K562 (cell line): ENCODE measurements at regions not wholly inside any gene's neighbourhood (a gene's known extent, or its start where the extent isn't known, plus 50 kb on each side); places are given as distances from the start of the nearest gene placed in this dataset.

ENCODE experiments used
- CBX3 ChIP-seq, 2 experiments: IDR thresholded peaks; 1 replicate in 1 of 2; 2 replicates in 1 of 2; pipeline ENCODE4 v1.6.1; 2012; ENCODE audit warnings: inconsistent platforms in 2 of 2, low read length in 2 of 2, borderline replicate concordance in 1 of 2, control low read depth in 1 of 2
- E2F8 ChIP-seq: fragments of 450-650 bp; IDR thresholded peaks from 2 replicates; pipeline ENCODE4 v1.7.1; 2018; ENCODE audit warnings: mild to moderate bottlenecking, low read depth; ENCODE audit not compliant: partially characterized antibody
- FOXA1 ChIP-seq: fragments of 450-650 bp; IDR thresholded peaks from 2 replicates; pipeline ENCODE4 v1.6.1; 2016; ENCODE audit warnings: mild to moderate bottlenecking, borderline replicate concordance
- MTA3 ChIP-seq: fragments of 450-650 bp; formaldehyde crosslinking; IDR thresholded peaks from 2 replicates; pipeline ENCODE4 v1.6.1; 2017; ENCODE audit warnings: mild to moderate bottlenecking, borderline replicate concordance
- POLR2A ChIP-seq: fragments of 450-650 bp; conservative IDR thresholded peaks from 2 replicates; pipeline ENCODE4 v1.6.1; 2016
- SOX6 ChIP-seq: fragments of 450-650 bp; IDR thresholded peaks from 2 replicates; pipeline ENCODE4 v1.6.1; 2014; ENCODE audit warnings: mild to moderate bottlenecking
- ZNF398 ChIP-seq: fragments of 250-450 bp; sonication (Bioruptor Pico); IDR thresholded peaks from 2 replicates; pipeline ENCODE4 v1.8.0; 2021; ENCODE audit warnings: moderate library complexity, mild to moderate bottlenecking, inconsistent platforms
- ZNF512 ChIP-seq: IDR thresholded peaks from 2 replicates; pipeline ENCODE4 v1.6.1; 2016; ENCODE audit warnings: missing genetic modification characterization, missing compliant biosample characterization
- TF ChIP-seq, protein P1 (sequence below): fragments of 450-650 bp; IDR thresholded peaks from 2 replicates; pipeline ENCODE4 v1.6.1; 2017; ENCODE audit warnings: antibody characterized with exemption

DNA sequence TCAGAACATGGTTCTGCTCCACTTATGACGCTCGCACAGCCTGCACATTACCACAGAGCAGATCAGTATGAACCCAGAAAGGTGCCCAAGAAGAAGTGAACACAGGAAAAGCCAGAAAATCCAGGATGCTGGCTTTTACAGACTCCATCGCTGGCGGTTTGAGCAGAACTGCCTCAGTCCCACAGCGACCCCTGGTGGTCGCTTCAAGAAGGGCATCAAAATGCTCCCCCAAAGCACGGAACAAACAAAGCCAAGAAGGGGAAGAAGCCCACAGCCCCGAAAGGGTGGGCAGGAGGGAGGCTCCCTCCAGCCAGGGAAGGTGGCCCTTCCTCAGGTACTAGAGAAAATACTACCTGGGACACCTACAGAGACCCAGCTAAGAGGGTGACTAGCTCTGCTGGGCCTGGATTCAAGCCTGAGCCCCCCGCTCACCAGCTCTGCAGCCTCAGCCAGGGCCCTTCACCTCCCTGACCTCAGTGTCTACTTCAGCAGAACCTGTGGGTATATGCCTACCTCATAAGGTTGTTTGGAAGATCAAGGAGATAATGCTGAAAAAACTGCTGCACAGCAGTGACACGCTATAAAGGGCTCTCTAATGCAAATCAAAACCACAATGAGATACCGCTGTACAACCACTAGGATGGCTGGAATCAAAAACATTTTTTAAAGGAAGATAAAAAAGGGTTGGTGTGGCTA lies 98.1 kb downstream of the NCOR2 start (continued):
- no peak for TF ChIP-seq E2F8
- TF ChIP-seq, protein P1, sequence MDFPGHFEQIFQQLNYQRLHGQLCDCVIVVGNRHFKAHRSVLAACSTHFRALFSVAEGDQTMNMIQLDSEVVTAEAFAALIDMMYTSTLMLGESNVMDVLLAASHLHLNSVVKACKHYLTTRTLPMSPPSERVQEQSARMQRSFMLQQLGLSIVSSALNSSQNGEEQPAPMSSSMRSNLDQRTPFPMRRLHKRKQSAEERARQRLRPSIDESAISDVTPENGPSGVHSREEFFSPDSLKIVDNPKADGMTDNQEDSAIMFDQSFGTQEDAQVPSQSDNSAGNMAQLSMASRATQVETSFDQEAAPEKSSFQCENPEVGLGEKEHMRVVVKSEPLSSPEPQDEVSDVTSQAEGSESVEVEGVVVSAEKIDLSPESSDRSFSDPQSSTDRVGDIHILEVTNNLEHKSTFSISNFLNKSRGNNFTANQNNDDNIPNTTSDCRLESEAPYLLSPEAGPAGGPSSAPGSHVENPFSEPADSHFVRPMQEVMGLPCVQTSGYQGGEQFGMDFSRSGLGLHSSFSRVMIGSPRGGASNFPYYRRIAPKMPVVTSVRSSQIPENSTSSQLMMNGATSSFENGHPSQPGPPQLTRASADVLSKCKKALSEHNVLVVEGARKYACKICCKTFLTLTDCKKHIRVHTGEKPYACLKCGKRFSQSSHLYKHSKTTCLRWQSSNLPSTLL = no peak
- no peak for TF ChIP-seq SOX6
- no peak for TF ChIP-seq POLR2A
- no peak for TF ChIP-seq MTA3
- peak in 1 of 2 experiments; percentile 97; a peak in 2 of 3 replicates for TF ChIP-seq CBX3 (IDR thresholded peaks at IDR 0.05; ENCODE audit: borderline replicate concordance in 1 of 2, low read length in 2 of 2)
- no peak for TF ChIP-seq ZNF398 (CRISPR knock-in tag)
- no peak for TF ChIP-seq ZNF512 (tag)
- TF ChIP-seq FOXA1 = no peak
